ENCODE measurements at regions not wholly inside any gene's neighbourhood (a gene's known extent, or its start where the extent isn't known, plus 50 kb on each side); places are given as distances from the start of the nearest gene placed in this dataset.

DNA sequence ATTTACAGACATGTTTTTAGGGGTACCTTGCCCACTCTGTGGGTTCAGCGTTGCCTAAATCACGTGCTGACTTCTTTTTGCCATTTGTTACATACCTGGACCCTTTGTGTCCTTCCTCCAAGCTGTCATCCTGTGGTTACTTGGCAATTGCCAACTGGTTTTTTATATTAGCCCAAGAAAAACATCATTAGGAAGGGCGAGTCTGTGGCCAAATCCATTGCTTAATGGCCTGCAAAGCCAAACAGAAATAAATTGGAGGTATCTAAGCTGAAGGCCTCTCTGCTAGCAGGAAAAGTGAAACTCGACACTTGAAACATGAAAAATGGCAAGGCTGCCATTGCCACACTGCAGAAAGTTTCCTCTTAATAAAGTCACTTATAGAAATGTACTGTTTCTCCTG is 190.4 kb downstream of the NUAK1 start:
- Histone ChIP-seq H3K9ac (ENCODE audit: low read length) (no peak overlapping the region), H3K9me2 (replicated peaks; ENCODE audit: insufficient read depth, low read length) (no peaks in the 10 kb centered on the region), H3K27ac (ENCODE audit: low read depth, low read length) (no peak overlapping the region), H3K36me3 (ENCODE audit: low read length) (no peaks in the 10 kb centered on the region), H3K9me3 (ENCODE audit: insufficient read depth, low read length) (no peaks in the 10 kb centered on the region), H2AFZ (ENCODE audit: low read depth, low read length, severe bottlenecking) (no peak overlapping the region), H3K4me2 (ENCODE audit: low read depth, low read length, poor library complexity, severe bottlenecking) (no peak overlapping the region), H4K20me1 (ENCODE audit: low read depth, low read length) (no peaks in the 10 kb centered on the region), H3K79me2 (ENCODE audit: insufficient read depth, low read length) (no peaks in the 10 kb centered on the region), H3K27me3 (ENCODE audit: low read length) (no peaks in the 10 kb centered on the region), H3F3A (ENCODE audit: insufficient read depth) (no peaks in the 10 kb centered on the region), H3K4me3 (ENCODE audit: insufficient read depth, low read length, poor library complexity, severe bottlenecking) (no peak overlapping the region)
- no peak for TF ChIP-seq EZH2phosphoT487 (conservative IDR thresholded peaks at IDR 0.05; ENCODE audit: low read length)
- TF ChIP-seq, protein P1, sequence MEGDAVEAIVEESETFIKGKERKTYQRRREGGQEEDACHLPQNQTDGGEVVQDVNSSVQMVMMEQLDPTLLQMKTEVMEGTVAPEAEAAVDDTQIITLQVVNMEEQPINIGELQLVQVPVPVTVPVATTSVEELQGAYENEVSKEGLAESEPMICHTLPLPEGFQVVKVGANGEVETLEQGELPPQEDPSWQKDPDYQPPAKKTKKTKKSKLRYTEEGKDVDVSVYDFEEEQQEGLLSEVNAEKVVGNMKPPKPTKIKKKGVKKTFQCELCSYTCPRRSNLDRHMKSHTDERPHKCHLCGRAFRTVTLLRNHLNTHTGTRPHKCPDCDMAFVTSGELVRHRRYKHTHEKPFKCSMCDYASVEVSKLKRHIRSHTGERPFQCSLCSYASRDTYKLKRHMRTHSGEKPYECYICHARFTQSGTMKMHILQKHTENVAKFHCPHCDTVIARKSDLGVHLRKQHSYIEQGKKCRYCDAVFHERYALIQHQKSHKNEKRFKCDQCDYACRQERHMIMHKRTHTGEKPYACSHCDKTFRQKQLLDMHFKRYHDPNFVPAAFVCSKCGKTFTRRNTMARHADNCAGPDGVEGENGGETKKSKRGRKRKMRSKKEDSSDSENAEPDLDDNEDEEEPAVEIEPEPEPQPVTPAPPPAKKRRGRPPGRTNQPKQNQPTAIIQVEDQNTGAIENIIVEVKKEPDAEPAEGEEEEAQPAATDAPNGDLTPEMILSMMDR (IDR thresholded peaks at IDR 0.05; ENCODE audit: insufficient read depth, low read length, poor library complexity, severe bottlenecking) = no peak

DNA sequence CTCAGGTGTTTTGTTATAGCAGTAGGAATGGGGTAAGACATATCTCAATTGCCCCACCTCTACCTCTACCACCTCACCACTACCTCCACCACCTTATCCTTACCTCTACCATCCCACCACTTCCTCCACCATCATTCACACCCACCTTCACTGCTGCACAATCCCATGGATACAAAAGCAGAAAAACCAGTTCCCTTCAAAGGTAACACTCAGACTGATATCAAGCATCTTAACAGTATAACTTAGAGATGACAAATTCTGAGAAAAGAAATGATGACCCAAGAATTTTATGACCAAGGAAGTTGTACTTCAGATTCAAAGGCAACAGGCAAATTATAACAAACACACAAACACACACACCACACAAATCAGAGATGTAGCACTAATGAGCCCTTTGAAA is 189.4 kb downstream of the NUAK1 start:
- H3K9me3 ChIP-seq (ENCODE audit: insufficient read depth, low read length) = no peaks in the 10 kb centered on the region
- H3K4me2 ChIP-seq (ENCODE audit: low read depth, low read length, poor library complexity, severe bottlenecking) = no peak overlapping the region
- no peaks in the 10 kb centered on the region for H3K27me3 ChIP-seq (ENCODE audit: low read length)
- no peak overlapping the region for H3K4me3 ChIP-seq (ENCODE audit: insufficient read depth, low read length, poor library complexity, severe bottlenecking)
- H4K20me1 ChIP-seq (ENCODE audit: low read depth, low read length) = no peaks in the 10 kb centered on the region
- no peaks in the 10 kb centered on the region for H3K79me2 ChIP-seq (ENCODE audit: insufficient read depth, low read length)
- no peaks in the 10 kb centered on the region for H3K36me3 ChIP-seq (ENCODE audit: low read length)
- no peaks in the 10 kb centered on the region for H3K9me2 ChIP-seq (replicated peaks; ENCODE audit: insufficient read depth, low read length)
- H3K9ac ChIP-seq (ENCODE audit: low read length) = no peak overlapping the region
- H3K27ac ChIP-seq (ENCODE audit: low read depth, low read length) = no peak overlapping the region
- H3F3A ChIP-seq (ENCODE audit: insufficient read depth) = no peaks in the 10 kb centered on the region
- no peak overlapping the region for H2AFZ ChIP-seq (ENCODE audit: low read depth, low read length, severe bottlenecking)
- TF ChIP-seq EZH2phosphoT487 (conservative IDR thresholded peaks at IDR 0.05; ENCODE audit: low read length) = no peak

DNA sequence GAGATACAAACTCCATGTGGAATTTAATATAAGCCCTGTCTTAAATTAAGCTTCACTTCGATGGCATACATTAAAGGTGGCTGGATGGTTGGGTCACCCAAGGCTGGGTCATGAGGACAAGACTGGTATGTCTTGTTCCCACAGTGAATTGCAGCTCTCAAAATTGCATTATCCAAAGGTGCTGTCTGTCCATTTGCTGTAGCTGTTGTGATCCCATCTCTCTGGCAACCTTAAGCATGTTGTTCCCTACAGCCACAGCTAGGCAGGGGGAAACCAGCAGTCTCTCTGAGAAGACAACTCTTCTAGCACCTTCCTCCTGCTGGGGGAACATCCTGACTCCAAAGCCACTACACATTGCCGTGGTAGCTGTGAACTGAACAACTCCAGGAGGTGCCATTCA is 187.0 kb downstream of the NUAK1 start:
- no peak overlapping the region for H3K4me2 ChIP-seq (ENCODE audit: low read depth, low read length, poor library complexity, severe bottlenecking)
- H3F3A ChIP-seq (ENCODE audit: insufficient read depth) = no peaks in the 10 kb centered on the region
- H4K20me1 ChIP-seq (ENCODE audit: low read depth, low read length) = no peaks in the 10 kb centered on the region
- no peak overlapping the region for H2AFZ ChIP-seq (ENCODE audit: low read depth, low read length, severe bottlenecking)
- no peaks in the 10 kb centered on the region for H3K27me3 ChIP-seq (ENCODE audit: low read length)
- no peaks in the 10 kb centered on the region for H3K36me3 ChIP-seq (ENCODE audit: low read length)
- H3K9me3 ChIP-seq (ENCODE audit: insufficient read depth, low read length) = no peaks in the 10 kb centered on the region
- no peak overlapping the region for H3K9ac ChIP-seq (ENCODE audit: low read length)
- H3K4me3 ChIP-seq (ENCODE audit: insufficient read depth, low read length, poor library complexity, severe bottlenecking) = no peak overlapping the region
- no peaks in the 10 kb centered on the region for H3K79me2 ChIP-seq (ENCODE audit: insufficient read depth, low read length)
- TF ChIP-seq, protein P1 (IDR thresholded peaks at IDR 0.05; ENCODE audit: insufficient read depth, low read length, poor library complexity, severe bottlenecking) = no peak
- TF ChIP-seq EZH2phosphoT487 (conservative IDR thresholded peaks at IDR 0.05; ENCODE audit: low read length) = no peak
- H3K27ac ChIP-seq (ENCODE audit: low read depth, low read length) = no peak overlapping the region
- H3K9me2 ChIP-seq (replicated peaks; ENCODE audit: insufficient read depth, low read length) = no peaks in the 10 kb centered on the region

DNA sequence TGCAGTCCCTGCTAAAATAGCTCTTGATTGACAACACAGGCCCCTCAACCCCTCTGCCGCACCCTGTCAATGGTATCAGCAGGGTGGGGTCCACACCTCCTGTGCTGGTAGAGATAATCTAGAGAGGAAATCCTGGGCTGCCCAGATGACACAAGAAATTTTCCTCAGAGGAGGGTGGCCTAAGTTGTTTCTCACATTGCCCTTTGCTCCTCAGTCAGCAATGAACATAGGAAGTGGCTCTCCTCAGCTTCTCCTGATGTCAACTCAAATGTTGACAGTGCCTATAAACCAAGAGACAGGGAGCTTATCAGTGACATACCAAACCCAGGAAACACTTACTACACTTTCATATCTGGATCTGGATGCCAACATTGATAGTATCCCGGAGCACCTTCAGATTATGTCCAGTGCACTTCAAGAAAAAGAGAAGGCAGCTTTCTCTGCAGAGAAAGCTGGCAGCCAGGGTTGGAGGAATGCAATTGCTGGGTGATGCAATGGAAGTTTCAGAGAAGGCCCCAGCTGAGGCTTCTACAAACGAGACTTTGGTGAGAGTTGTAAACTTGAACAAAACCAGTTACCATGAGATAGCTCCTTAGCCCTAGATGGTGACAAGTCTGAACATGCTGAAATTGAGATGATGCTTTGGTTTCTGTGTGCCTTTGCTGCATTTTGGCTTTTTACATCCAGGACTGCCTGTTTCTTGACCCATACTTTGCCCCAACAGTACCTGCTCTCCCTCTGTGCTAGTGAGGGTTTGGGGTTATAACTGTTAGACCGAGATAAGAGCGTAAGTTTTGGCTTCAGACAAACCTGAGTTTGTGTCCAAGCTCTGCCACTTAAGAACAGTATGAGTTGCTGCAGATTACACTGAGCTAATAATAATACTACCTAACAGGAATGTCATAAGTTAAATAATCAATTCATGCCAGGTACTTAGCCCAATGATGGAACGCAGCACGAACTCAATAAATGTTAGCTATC is 183.5 kb downstream of the NUAK1 start:
- Histone ChIP-seq H3K36me3 (ENCODE audit: low read length) (no peaks in the 10 kb centered on the region), H3K79me2 (ENCODE audit: insufficient read depth, low read length) (no peaks in the 10 kb centered on the region), H3K9me3 (ENCODE audit: insufficient read depth, low read length) (no peaks in the 10 kb centered on the region), H3K9me2 (replicated peaks; ENCODE audit: insufficient read depth, low read length) (no peaks in the 10 kb centered on the region), H3K27me3 (ENCODE audit: low read length) (no peaks in the 10 kb centered on the region), H3F3A (ENCODE audit: insufficient read depth) (no peaks in the 10 kb centered on the region), H3K4me3 (ENCODE audit: insufficient read depth, low read length, poor library complexity, severe bottlenecking) (no peak overlapping the region), H3K27ac (ENCODE audit: low read depth, low read length) (no peak overlapping the region), H2AFZ (ENCODE audit: low read depth, low read length, severe bottlenecking) (no peak overlapping the region), H4K20me1 (ENCODE audit: low read depth, low read length) (no peaks in the 10 kb centered on the region), H3K9ac (ENCODE audit: low read length) (no peak overlapping the region), H3K4me2 (ENCODE audit: low read depth, low read length, poor library complexity, severe bottlenecking) (no peak overlapping the region)
- no peak for TF ChIP-seq EZH2phosphoT487 (conservative IDR thresholded peaks at IDR 0.05; ENCODE audit: low read length)
- TF ChIP-seq, protein P1 (IDR thresholded peaks at IDR 0.05; ENCODE audit: insufficient read depth, low read length, poor library complexity, severe bottlenecking) = no peak
